ENCODE measurements at regions not wholly inside any gene's neighbourhood (a gene's known extent, or its start where the extent isn't known, plus 50 kb on each side); places are given as distances from the start of the nearest gene placed in this dataset.
A peak's percentile ranks its signal among the peaks of the same experiment; 100 is the strongest.

GRCh38 chr4:183029365-183029764 is 69.7 kb upstream of the WWC2 start (continued):
- TF ChIP-seq E4F1 (CRISPR knock-in tag; IDR thresholded peaks at IDR 0.05; ENCODE audit: borderline replicate concordance) (no peak), DIDO1 (tag; IDR thresholded peaks at IDR 0.05; ENCODE audit: low read depth) (no peak), TEAD2 (tag; IDR thresholded peaks at IDR 0.05) (no peak), TCF7L2 (IDR thresholded peaks at IDR 0.05; ENCODE audit: low read depth, low read length) (no peak), CTBP1 (IDR thresholded peaks at IDR 0.05; ENCODE audit: borderline replicate concordance) (no peak), CEBPB (tag; IDR thresholded peaks at IDR 0.05) (no peak), MEF2A (IDR thresholded peaks at IDR 0.05; ENCODE audit: control insufficient read depth, low read depth, low read length) (peak; percentile 86), MYBL2 (IDR thresholded peaks at IDR 0.05; ENCODE audit: low read depth) (no peak), MYBL2 (CRISPR knock-in tag; IDR thresholded peaks at IDR 0.05; ENCODE audit: borderline replicate concordance) (no peak), EZH2 (IDR thresholded peaks at IDR 0.05; ENCODE audit: borderline replicate concordance, low read depth, low read length) (no peak), ZFPM2 (CRISPR knock-in tag; IDR thresholded peaks at IDR 0.05) (no peak), PATZ1 (CRISPR knock-in tag; IDR thresholded peaks at IDR 0.05; ENCODE audit: borderline replicate concordance) (no peak), RHOXF2B (CRISPR knock-in tag; conservative IDR thresholded peaks at IDR 0.05) (no peak), BCOR (IDR thresholded peaks at IDR 0.05) (no peak), NFE2 (IDR thresholded peaks at IDR 0.05; ENCODE audit: low read depth) (peak; percentile 88)

Measured in K562 (cell line).